DND-41 (cell line): ENCODE measurements at regions not wholly inside any gene's neighbourhood (a gene's known extent, or its start where the extent isn't known, plus 50 kb on each side); places are given as distances from the start of the nearest gene placed in this dataset.

Source experiments
- EZH2 ChIP-seq: IDR thresholded peaks from 3 replicates; pipeline ENCODE4 v1.6.1; 2012; ENCODE audit warnings: borderline replicate concordance, low read depth, mild to moderate bottlenecking, moderate library complexity, low read length, inconsistent platforms; ENCODE audit not compliant: severe bottlenecking
- TF ChIP-seq, protein P1 (sequence below): IDR thresholded peaks from 2 replicates; pipeline ENCODE4 v1.5.1; 2012; ENCODE audit warnings: borderline replicate concordance, low read length, moderate library complexity, mild to moderate bottlenecking; ENCODE audit not compliant: poor library complexity, severe bottlenecking; ENCODE audit errors: extremely low read depth

DNA sequence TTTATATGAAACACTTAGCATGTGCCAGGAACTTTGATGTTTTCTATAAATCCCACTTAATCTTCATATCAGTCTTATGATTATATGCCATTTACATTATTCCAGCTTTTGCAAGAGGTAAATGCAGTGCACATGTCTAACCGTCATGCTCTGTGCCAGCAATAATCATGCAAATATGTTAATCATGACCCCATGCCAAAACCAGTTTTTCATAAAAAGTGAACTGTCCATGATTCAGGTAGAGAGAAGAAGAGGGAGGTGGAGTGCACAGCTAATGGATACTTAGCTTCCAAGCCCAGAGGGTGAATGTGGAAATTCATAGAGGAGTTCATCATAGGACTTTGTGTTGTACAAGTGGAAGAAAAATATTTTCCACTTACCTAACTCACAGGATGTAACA is 458.4 kb downstream of the TBC1D4 start:
- TF ChIP-seq, protein P1, sequence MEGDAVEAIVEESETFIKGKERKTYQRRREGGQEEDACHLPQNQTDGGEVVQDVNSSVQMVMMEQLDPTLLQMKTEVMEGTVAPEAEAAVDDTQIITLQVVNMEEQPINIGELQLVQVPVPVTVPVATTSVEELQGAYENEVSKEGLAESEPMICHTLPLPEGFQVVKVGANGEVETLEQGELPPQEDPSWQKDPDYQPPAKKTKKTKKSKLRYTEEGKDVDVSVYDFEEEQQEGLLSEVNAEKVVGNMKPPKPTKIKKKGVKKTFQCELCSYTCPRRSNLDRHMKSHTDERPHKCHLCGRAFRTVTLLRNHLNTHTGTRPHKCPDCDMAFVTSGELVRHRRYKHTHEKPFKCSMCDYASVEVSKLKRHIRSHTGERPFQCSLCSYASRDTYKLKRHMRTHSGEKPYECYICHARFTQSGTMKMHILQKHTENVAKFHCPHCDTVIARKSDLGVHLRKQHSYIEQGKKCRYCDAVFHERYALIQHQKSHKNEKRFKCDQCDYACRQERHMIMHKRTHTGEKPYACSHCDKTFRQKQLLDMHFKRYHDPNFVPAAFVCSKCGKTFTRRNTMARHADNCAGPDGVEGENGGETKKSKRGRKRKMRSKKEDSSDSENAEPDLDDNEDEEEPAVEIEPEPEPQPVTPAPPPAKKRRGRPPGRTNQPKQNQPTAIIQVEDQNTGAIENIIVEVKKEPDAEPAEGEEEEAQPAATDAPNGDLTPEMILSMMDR = no peak
- TF ChIP-seq EZH2 = no peak
